Gastroesophageal sphincter (tissue), 4 donors: ENCODE measurements at regions not wholly inside any gene's neighbourhood (a gene's known extent, or its start where the extent isn't known, plus 50 kb on each side); places are given as distances from the start of the nearest gene placed in this dataset.
A peak's percentile ranks its signal among the peaks of the same experiment; 100 is the strongest.

Experiments used
- ATAC-seq: fragments of 150-250 bp; one replicate; pipeline ENCODE4 v1.9.1; 2016; ENCODE audit warnings: mild to moderate bottlenecking, moderate library complexity
- H3K27ac ChIP-seq, 4 donors: fragments of 200-600 bp; sonication (generic) in 3 of 4; 1 replicate in 3 of 4; 2 replicates in 1 of 4; pipeline ENCODE4 v1.5.1; 2016 to 2019
- H3K27me3 ChIP-seq: fragments of 200-600 bp; sonication (generic); one replicate; pipeline ENCODE4 v1.5.1; 2019
- H3K36me3 ChIP-seq, 2 donors: fragments of 200-600 bp; sonication (generic); one replicate each; pipeline ENCODE4 v1.5.1; 2019; ENCODE audit warnings: control low read depth in 1 of 2
- H3K4me1 ChIP-seq, 3 donors: fragments of 200-600 bp; sonication (generic); 1 replicate in 2 of 3; 2 replicates in 1 of 3; pipeline ENCODE4 v1.5.1; 2016 to 2019; ENCODE audit warnings: control low read depth in 2 of 3
- H3K4me3 ChIP-seq, 2 donors: fragments of 200-600 bp; sonication (generic); one replicate each; pipeline ENCODE4 v1.5.1; 2019; ENCODE audit warnings: mild to moderate bottlenecking in 1 of 2, moderate library complexity in 1 of 2
- H3K9me3 ChIP-seq, 3 donors: fragments of 200-600 bp; sonication (generic); one replicate each; pipeline ENCODE4 v1.5.1; 2017 to 2019; ENCODE audit warnings: control low read depth in 2 of 3
- CTCF ChIP-seq, 4 experiments: fragments of 200-600 bp in 2 of 4; fragments of 450-650 bp in 2 of 4; sonication (generic) in 1 of 4; IDR thresholded peaks; one replicate each; pipeline ENCODE4 v1.5.1; 2017 to 2019; ENCODE audit warnings: antibody characterized with exemption in 4 of 4, mild to moderate bottlenecking in 2 of 4, moderate library complexity in 2 of 4
- EP300 ChIP-seq: sonication (generic); formaldehyde crosslinking; IDR thresholded peaks from one replicate; pipeline ENCODE4 v1.6.1; 2017; ENCODE audit warnings: antibody characterized with exemption, mild to moderate bottlenecking
- POLR2A ChIP-seq, 2 donors: fragments of 450-650 bp; IDR thresholded peaks; one replicate each; pipeline ENCODE4 v1.6.1; 2017; ENCODE audit warnings: antibody characterized with exemption in 2 of 2, mild to moderate bottlenecking in 2 of 2, moderate library complexity in 1 of 2
- POLR2AphosphoS5 ChIP-seq: sonication (generic); formaldehyde crosslinking; IDR thresholded peaks from one replicate; pipeline ENCODE4 v1.6.1; 2017; ENCODE audit warnings: antibody characterized with exemption
- WGBS, 2 donors: methylation state at CpG; one replicate each; pipeline ENCODE4 v1.1.5; 2018; ENCODE audit warnings: low coverage in 1 of 2; 5-methylcytosine and 5-hydroxymethylcytosine counted together

GRCh38 chr5:1975898-1976765 is 93.4 kb upstream of the IRX4 start:
- H3K4me1 ChIP-seq, result no peaks in the 10 kb centered on the region
- no peak overlapping the region for H3K4me3 ChIP-seq
- no peak for TF ChIP-seq EP300
- peak in 2 of 4 experiments; percentile 12 to 14 for TF ChIP-seq CTCF (IDR thresholded peaks at IDR 0.05)
- no peak for TF ChIP-seq POLR2A (IDR thresholded peaks at IDR 0.05)
- no peak for TF ChIP-seq POLR2AphosphoS5
- ATAC-seq, result no peak
- no peaks in the 10 kb centered on the region for H3K27me3 ChIP-seq
- H3K9me3 ChIP-seq, result peaks cover 0 to 7% (median 0%) of the 10 kb centered on the region in 3 donors
- H3K27ac ChIP-seq, result no peak overlapping the region
- 60 to 69% methylated on average over 11 to 12 of the region's 12 CpGs for WGBS, 2 donors
- H3K36me3 ChIP-seq, result no peaks in the 10 kb centered on the region

- H3K4me1 ChIP-seq, result no peaks in the 10 kb centered on the region
- 60 to 66% methylated on average over 7 of the region's 7 CpGs for WGBS, 2 donors
- H3K27me3 ChIP-seq, result no peaks in the 10 kb centered on the region
- no peak overlapping the region for H3K4me3 ChIP-seq
- TF ChIP-seq CTCF (IDR thresholded peaks at IDR 0.05) (no peak), POLR2A (IDR thresholded peaks at IDR 0.05) (no peak), EP300 (no peak), POLR2AphosphoS5 (no peak)
- H3K36me3 ChIP-seq, result no peaks in the 10 kb centered on the region
- peaks cover 0 to 7% (median 0%) of the 10 kb centered on the region in 3 donors for H3K9me3 ChIP-seq
- ATAC-seq, result no peak
- H3K27ac ChIP-seq, result no peak overlapping the region
Measured at GRCh38 chr5:1975406-1975715, 92.6 kb upstream of the IRX4 start.

- ATAC-seq, result no peak
- no peak overlapping the region for H3K27ac ChIP-seq
- no peaks in the 10 kb centered on the region for H3K27me3 ChIP-seq
- H3K4me1 ChIP-seq, result no peaks in the 10 kb centered on the region
- TF ChIP-seq EP300 (no peak), POLR2A (IDR thresholded peaks at IDR 0.05) (no peak), CTCF (IDR thresholded peaks at IDR 0.05) (no peak), POLR2AphosphoS5 (no peak)
- no peak overlapping the region for H3K4me3 ChIP-seq
- no peaks in the 10 kb centered on the region for H3K36me3 ChIP-seq
- WGBS, 2 donors, result 79 to 82% methylated on average over 7 to 14 of the region's 18 CpGs
- peaks cover 0 to 7% (median 0%) of the 10 kb centered on the region in 3 donors for H3K9me3 ChIP-seq
Measured at GRCh38 chr5:1974501-1975405, 92.0 kb upstream of the IRX4 start.

DNA sequence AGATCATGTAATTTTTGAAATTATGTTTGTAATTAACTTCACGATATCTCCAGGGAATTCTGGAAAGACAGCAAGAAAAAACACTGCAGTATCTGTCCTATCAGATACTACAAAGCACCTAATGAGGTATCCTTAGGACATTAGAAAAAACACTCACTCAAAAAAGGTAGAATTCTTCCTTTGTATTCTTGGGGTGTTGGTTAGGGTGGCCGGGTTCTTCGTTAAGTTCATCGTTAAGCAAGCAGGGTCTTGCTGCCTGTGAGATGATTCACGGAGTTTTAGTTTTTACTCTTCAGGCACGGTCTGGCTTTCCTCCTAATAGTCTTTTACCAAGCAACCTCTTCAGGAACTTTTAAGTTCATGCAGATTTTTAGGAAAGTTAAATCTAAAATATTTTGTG is 91.4 kb upstream of the IRX4 start:
- Histone ChIP-seq H3K4me3 (no peak overlapping the region), H3K27ac (no peak overlapping the region), H3K36me3 (no peaks in the 10 kb centered on the region), H3K9me3 (peaks cover 0 to 7% (median 0%) of the 10 kb centered on the region in 3 donors), H3K27me3 (no peaks in the 10 kb centered on the region), H3K4me1 (no peaks in the 10 kb centered on the region)
- no peak for ATAC-seq
- TF ChIP-seq POLR2A (IDR thresholded peaks at IDR 0.05) (no peak), EP300 (no peak), POLR2AphosphoS5 (no peak), CTCF (IDR thresholded peaks at IDR 0.05) (no peak)
- WGBS, 2 donors, result 88 to 90% methylated on average over 3 to 6 of the region's 6 CpGs
